EL (cell line): ENCODE measurements at regions not wholly inside any gene's neighbourhood (a gene's known extent, or its start where the extent isn't known, plus 50 kb on each side); places are given as distances from the start of the nearest gene placed in this dataset.
"Not testable (repeated sequence)": the region's sequence is repeated elsewhere in the genome, so short reads cannot be mapped to it uniquely, and the experiment has no call there.

Source experiments
- DNase-seq: peaks from one replicate; pipeline ENCODE4 v3.0.0-alpha.2; 2016

DNA sequence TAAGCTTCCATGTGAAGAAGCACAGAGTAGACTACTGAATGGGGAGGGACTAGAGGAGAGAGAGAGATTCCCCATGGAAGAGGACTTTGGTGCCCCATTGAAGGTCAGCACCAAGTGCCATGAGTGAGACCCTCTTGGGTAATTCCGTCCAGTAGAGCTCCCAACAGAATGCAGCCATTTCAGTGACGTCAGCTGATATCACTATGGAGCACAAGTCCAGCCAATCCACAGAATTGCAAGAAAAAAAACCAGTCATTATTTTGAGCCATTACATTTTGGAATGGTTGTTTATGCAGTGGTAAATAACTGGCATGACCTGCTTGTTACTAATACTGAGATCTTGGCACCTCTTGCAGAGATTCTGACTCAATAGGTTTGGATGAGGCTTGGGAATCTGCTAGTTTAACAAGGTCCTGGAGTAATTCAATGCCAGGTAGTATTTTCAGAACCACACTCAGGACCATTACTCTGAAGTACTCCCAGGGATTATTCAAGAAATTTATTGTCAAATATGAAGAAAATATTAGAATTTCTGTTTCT lies 52.6 kb upstream of the SP8 start:
- DNase-seq = no peak

GRCh38 chr7:20839987-20840386 lies 53.3 kb upstream of the SP8 start:
- DNase-seq = no peak

DNA sequence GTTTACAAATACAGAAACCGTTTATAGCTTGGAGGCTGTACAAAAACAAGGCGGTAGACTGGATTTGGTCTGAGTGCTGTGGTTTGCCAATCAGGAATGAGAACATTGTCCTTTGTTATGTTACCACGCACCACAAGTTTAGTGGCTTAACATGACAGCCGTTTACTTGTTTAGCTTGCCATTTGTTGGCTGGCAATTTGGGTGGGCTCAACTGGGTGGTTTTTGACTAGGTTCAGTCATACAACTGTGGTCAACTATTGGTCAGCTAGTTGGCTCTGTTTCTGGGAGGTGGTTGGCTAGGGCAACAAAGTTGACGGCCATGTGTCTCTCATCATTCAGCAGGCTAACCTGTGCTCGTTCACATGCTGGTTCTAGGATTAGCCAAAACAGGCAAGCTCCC lies 60.1 kb upstream of the SP8 start:
- no peak for DNase-seq

DNA sequence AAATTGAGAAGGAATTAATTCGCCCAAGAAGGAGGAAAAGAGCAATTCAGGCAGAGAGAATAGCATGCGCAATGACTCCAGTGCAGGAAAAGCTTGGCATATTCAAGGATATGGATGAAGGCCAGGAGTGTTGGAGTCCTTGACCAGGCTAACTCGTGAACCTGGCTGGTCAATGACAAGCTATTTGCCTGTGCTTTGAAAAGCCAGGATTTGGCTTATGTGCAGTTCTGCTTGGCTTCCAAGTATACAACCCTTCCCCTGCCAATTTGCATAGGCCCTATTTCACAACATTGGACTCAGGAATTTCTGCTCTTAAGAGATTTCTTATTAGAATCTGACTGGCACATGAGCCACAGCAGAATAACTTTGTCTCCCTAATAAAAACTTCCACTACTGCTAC lies 72.3 kb upstream of the SP8 start:
- no peak for DNase-seq

DNA sequence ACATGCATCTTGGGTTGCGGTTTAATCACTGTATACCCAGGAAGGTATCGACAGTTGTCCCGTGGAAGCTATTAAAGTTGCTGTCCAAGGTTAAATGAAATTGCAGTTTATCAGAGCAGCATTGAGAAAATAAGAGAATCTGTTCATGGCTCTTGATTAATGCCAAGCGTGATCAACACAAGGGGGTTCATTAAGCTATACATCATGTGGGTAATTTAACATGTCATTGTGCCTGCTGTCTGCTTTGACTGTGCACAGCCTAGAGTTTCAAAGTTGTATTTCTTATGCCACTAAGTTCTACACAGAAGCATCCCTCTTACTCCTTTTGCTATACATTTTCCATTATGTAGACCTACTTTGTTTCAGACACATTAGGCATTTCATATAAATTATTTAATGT lies 74.8 kb upstream of the SP8 start:
- DNase-seq = no peak

- no peak for DNase-seq
These were observed 75.9 kb upstream of the SP8 start for GRCh38 chr7:20862554-20862953.

- DNase-seq = no peak
These were observed 77.5 kb upstream of the SP8 start for GRCh38 chr7:20864221-20864620.

DNA sequence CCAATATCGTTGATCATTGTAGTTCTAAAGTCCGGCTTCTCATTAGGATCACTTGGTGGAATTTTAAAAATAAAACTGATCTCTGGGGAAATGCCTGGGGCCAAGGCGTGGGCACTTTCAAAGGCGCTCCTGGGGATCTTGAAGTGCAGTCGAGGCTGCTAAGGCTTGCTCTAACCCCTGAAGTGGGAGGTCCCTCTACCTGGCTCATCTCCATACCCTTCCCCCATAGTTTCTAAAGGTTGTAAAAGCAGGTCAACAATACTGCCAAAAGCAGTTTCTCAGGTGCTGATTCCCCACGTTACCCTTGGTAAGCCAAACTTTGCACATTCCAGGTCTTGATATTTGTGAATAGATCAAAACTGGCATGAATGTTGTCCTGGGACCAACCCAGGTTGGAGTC lies 79.0 kb upstream of the SP8 start:
- no peak for DNase-seq

DNA sequence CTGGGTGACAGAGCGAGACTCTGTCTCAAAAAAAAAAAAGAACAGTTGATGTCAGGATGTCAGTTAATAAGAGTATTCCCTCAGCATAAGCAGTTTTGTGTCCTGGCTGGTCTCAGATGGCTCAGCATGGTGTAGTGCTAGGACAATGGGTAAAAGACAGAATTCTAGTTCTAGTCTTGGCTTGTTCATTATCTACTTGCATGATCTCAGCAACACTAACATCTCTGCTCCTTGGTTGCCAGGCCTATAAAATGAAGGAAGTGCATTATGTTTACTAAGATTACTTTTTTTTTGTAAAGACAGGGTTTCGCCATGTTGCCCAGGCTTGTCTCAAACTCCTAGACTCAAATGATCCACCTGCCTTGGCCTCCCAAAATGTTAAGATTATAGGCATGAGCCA lies 84.3 kb upstream of the SP8 start:
- no peak for DNase-seq

GRCh38 chr7:20892776-20893175 lies 106.1 kb upstream of the SP8 start:
- DNase-seq = no peak

DNA sequence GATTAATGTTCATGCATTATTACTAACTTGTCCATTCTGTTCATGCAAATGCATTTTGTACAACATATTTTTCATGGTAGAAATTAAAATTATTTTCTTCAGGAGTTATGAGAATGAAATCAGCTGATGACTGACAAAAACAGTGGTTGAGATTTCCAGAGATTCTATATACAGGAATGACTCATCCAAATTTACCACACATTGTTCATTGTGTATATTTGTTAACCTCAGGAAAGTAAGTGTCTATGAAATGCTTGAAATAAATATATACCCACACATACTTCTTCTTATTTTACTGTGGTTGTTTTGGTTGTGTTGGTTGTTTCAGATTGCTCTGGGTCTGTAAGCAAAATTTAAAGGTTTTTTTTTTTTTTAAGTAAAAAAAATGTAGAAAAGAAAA lies 108.1 kb upstream of the SP8 start:
- DNase-seq = no peak

DNA sequence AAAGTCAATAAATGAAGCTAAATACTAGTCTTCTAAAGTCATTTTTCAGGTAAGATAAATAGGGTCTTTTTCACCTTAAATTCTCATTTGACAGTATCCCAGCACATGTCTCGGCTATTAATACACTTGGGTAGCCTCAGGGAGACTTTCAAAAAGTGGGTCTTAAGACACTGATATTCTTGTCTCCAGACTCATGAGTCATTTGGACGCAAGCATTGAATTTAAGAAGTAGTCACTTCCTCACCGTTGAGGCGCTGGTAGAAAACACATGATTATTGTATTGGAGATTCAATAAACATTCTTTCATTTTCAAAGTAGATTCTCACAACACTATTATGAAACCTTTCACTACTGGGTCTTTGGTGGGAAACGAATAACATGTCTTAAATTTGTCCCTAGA lies 108.9 kb upstream of the SP8 start:
- DNase-seq = no peak

- no peak for DNase-seq
These were observed 110.3 kb upstream of the SP8 start for GRCh38 chr7:20896996-20897395.

DNA sequence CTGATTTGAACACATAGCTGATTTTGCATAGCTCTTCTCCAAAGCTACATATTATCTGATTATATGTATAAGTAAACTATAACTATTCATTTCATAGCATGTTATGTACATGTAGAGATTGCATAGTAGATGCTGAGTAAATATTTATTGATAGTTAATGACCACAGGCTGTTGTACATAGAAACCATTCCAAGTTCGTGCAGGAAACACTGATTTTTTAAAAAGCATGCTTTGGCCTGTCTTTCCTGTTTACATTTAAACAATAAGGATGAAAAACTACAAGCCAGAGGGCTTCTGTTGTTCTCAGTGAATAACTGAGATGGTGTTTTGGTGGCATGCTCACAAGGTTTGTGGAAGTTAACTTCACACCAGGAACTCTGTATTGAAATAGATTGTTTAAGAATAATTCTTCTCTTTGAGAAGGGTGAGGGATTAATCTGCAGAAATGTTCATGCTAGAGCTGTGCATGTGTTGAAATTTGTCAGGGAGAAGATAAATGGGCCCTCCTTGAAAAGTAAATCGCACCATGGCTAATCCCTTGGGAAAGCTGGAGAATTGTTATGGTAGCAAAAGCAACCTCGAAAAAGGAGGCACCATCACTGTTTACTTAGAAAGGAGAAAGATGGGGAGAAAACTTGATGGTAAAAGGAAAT lies 120.2 kb upstream of the SP8 start:
- DNase-seq = no peak

GRCh38 chr7:20911081-20911480 lies 124.4 kb upstream of the SP8 start:
- DNase-seq = no peak

- DNase-seq = no peak
These were observed 127.2 kb upstream of the SP8 start for GRCh38 chr7:20913853-20914252.

- DNase-seq = no peak
These were observed 129.6 kb upstream of the SP8 start for GRCh38 chr7:20916311-20916710.

DNA sequence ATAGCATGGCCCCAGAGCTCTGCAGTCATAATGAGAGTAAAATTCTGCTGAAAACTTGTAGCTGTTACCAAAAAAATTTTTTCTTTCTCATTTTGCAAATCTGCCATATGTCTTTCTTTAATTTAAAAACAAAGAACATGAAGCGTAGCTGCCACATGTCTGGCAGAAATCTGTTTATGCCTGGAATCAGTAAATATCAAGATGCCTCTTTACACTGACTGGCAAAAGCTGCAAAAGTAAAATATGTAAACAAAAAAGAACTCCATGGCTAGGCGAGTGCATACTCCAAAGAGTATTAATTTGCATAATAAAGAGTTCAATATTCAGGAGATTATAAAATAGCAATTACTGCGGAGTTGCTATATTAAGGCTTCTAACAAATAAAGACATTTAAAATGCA lies 130.9 kb upstream of the SP8 start:
- no peak for DNase-seq

- DNase-seq = no peak
These were observed 131.5 kb upstream of the SP8 start for GRCh38 chr7:20918156-20918555.

GRCh38 chr7:20927178-20927577 lies 140.5 kb upstream of the SP8 start:
- DNase-seq = not testable (repeated sequence)

DNA sequence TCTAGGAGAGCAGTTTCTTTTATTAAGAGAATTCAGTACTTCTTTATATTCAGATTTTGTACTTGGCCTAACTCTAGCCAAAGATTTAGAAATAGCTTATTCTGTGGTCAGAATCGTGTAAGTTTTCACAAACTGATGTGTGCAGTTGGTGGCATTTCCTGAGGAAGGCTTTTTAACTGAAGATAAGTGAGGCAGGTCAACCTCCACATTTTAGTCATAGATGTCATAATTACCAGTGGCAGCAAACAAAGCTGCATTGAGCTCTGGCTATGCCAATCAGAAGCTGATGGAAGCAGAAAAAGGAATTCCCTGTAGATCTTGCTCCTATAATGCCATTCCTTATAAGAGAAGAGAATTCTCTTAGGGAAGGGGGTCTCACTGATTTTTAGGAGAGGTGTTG lies 141.3 kb upstream of the SP8 start:
- no peak for DNase-seq

DNA sequence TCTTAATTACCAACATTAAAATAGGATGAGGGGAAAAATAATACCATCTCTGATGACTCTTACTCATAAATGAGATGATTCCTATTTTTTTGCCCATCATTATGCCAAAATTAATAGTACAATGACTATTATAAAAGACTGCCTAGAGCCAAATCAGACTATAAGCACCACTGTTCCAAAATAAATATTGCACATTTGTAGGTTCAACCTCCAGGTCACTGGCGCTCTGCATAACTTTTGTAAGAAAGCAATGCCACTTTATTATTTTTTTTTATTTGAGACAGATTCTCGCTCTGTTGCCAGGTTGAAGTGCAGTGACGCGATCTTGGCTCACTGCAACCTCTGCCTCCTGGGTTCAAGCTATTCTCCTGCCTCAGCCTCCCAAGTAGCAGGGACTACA lies 142.5 kb upstream of the SP8 start:
- no peak for DNase-seq

DNA sequence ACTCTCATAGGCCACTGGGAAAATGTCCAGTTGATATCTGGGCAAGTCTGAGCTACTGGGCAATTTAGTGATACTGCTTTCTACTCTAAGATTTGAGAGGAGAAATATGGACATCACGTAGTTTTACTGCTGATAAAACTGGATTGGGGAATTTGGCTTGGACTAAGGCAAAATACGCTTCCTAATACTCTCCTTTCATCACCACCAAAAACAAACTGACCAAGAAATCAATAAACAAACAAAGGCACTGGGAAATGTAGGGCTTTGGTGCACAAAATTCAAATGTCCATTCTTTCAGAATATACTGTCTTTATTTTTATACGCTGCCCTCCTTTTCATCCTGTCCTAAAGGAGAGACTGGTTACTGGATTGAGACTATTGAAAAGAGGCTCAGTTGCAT lies 145.1 kb upstream of the SP8 start:
- no peak for DNase-seq

DNA sequence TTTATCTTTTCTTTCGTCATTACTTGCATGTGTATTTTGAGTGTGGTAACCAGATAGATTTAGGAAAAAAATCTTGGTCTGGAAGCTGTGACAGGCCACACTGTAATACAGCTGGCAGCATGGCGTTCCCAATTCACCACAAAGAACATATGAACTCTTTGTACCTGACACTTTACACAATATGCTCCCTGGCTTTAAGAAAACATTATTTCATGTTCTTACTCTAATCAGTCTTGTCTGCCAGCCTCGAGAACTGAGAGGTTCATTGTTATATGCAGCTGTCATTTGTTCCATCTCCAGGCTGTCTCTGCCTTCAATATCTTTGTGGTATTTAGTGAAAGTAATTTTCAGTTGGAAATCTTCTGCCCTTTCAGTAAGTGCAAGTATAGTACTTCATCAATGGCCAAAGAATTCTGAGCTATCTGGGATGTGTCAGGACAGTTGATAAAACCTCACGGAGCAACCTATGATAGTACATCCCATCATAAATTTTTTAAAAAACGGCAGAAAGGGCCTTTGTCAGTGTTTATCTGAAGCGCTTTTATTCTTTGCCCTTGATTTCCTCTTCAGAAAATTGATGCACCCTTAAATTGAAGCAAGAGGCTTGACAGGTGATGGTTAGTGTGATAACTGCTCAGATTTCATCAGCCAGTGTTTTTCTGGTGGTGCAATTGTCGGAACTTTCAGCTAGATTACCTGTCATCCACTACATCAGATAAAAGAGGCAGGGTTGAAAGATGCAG lies 146.3 kb upstream of the SP8 start:
- DNase-seq = no peak

DNA sequence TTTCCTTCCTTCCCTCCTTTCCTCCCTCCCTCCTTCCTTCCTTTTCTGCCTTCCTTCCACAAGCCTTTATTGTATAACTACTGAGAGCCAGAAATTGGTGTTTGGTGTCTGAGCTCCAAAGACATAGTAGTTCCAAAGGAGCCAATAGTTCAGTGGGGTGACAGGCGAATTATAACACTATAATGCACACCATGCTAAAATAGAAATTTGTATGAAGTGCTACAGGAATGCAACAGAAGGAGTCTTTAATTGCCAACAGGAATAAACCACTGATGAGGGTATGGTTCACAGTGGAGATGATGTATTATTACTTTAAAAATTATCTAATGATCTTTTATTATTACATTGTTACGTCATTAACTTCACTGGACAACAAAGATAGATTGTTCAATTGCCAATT lies 158.8 kb upstream of the SP8 start:
- DNase-seq = no peak
